ENCODE measurements at regions not wholly inside any gene's neighbourhood (a gene's known extent, or its start where the extent isn't known, plus 50 kb on each side); places are given as distances from the start of the nearest gene placed in this dataset.
A peak's percentile ranks its signal among the peaks of the same experiment; 100 is the strongest.
"Not testable (repeated sequence)": the region's sequence is repeated elsewhere in the genome, so short reads cannot be mapped to it uniquely, and the experiment has no call there.

DNA sequence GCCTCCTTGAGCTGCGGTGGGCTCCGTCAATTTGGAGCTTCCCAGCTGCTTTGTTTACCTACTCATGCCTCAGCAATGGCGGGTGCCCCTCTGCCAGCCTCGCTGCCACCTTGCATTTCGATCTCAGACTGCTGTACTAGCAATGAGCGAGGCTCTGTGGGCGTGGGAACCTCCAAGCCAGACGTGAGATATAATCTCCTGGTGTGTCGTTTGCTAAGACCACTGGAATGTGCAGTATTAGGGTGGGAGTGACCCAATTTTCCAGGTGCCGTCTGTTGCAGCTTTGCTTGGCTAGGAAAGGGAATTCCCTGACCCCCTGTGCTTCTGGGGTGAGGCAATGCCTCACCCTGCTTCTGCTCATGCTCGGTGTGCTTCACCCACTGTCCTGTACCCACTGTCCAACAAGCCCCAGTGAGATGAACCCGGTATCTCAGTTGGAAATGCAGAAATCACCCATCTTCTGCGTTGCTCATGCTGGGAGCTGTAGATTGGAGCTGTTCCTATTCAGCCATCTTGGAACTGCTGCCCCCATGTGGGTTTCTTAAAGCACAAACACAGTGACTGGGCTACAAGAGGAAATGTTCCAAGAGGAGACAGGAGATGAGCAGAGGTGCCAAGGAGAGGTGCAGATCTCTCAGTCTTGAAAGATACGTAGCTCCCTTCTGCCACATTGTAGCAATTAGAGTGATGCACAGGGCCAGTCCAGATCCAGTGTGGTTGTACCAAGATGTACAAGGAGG lies 193.0 kb upstream of the IGFBP7 start:
- no peak for DNase-seq

DNA sequence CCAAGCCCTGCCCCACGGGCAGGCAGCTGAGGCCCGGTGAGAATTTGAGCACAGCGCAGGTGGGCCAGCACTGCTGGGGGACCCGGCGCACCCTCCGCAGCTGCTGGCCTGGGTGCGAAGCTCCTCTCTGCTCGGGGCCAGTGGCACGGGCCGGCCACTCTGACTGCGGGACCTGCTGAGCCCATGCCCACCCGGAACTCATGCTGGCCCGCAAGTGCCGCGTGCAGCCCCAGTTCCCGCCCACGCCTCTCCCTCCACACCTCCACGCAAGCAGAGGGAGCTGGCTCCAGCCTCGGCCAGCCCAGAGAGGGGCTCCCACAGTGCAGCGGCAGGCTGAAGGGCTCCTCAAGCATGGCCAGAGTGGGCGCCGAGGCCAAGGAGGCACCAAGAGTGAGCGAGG lies 190.1 kb upstream of the IGFBP7 start:
- DNase-seq = not testable (repeated sequence)

DNA sequence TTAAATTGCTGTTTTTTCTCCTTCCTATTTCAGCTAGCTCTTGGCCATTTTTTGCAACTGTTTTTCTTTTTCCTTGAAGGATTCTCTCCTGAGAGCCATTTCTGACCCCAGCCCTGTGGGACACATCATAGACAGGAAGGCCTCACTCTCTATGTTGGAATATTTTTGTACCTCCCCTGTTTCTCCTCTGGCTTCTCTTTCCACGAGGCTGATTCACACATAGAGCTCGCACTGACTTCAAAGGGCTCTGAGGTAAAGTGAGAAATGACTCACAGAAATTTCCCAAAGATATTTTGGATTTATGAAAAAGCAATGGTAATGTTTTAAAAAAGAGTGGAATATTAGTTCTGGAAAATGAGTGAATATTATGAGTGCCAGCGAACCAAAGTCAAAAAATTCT lies 181.7 kb upstream of the IGFBP7 start:
- DNase-seq = no peak

DNA sequence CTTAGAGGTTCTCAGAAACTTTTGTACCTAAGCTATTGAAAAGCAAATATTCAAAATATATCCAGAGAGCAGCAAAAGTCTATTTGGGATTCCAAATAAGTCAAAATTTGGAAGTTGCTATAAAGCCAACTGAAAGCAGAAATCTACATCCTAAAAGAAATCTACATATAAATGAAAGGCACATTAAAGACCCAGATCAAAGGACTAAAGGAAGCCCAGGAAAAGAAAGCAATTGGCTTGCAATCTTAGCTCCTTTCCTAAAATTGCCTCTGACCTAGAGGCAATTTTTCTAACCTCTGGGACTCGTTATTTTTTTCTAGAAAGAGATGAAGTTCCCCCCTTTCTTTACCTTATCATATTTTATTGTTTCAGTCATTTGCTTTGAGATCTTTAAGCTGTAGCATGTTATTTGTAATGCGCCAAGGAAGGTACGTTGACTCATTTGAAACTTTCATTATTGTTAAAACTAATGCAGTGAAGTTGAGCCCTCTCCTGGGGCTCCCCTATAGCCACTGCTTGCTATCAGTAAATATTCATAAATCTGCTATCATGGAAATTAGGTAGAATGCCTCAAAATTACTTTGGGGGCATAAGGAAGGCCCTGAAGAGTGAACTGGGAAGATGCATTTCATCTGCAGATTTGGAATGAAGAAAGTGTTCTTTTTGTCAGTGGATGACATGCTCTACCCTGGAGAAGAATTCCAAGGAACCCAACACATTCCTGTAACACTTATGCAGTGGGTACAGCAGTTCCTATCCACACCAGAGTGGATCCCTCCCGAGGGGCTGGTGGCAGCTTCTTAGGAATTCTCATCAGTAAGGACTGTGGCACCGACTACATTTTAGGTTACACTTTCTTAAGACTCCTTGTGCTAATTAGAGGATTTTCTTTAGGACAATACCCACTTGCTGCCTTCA lies 177.8 kb upstream of the IGFBP7 start:
- no peak for DNase-seq

DNA sequence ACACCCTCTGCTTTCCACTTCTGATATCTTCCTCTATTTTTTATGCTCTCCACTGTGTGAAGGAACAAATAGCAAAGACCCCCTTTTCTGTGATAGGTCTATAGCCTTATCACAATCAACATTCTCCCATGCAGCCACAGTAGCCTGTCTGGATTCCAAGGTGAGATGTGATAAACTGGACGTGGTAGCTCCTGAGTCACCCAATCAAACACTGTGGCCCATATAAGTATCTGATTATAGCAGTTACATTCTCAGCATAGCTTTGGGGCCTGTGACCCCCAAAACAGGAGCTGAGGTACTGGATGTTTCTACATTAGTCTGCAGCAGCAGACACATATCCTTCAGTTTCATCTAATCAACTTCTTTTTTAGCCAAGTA lies 172.7 kb upstream of the IGFBP7 start:
- no peak for DNase-seq

DNA sequence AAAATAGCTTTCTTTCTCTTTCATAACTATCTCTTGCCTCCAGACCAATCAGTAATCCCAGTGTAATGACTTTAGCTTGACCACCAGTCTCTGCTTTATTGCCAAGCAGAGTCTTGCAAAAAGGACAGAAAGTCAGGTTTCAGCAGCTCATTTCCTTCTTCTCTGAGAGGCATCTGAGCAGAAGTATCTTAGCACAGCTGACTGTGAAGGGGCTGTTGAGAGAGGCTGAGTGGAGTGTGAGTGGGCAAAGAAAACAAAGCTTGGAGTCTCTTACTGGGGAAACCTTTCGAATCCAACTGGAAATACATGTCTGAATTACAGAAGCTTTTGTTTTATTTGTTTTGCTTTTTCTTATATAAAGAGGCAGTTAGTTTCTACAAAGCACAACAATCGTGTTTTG lies 170.3 kb upstream of the IGFBP7 start:
- no peak for DNase-seq

DNA sequence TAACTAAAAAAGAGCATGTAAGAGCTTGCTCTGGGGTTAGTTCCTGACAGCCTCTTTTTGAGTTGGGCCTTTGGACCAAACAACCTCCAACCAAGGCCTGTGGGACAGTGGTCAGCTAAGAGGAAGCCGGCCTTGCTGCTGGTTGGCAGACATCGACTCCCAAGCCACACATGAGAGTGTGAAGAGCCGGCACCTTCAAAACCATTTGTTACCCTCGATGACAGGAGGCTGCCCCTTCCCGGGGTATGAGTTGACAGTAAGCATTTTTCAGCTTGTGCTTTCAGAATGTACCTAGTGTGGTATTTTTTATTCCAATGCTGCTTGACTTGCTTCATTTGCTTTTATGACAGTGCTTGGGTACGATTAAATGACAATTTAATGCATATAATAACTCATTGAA lies 168.6 kb upstream of the IGFBP7 start:
- no peak for DNase-seq

DNA sequence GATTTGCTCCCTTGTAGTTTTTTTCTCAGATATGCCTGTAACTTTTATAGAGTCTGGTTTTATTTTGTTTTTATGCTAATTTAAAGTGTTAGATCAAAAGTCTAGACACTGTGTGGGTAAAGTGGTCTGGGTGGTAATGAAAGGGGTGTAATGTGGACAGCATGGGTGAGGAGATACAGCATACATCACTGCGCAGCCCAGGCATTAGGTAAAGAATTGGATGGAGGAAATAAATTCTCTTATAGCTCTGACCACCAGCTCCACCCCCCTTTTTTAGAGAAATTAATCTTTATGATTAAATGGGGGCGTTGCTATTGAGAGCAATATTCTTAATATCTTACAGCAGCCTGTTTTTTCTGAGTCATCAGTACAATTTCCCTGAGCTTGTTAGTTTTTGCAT lies 163.9 kb upstream of the IGFBP7 start:
- no peak for DNase-seq

GRCh38 chr4:57270346-57270745 lies 160.2 kb upstream of the IGFBP7 start:
- DNase-seq = no peak

GRCh38 chr4:57265831-57266582 lies 155.8 kb upstream of the IGFBP7 start:
- no peak for DNase-seq

DNA sequence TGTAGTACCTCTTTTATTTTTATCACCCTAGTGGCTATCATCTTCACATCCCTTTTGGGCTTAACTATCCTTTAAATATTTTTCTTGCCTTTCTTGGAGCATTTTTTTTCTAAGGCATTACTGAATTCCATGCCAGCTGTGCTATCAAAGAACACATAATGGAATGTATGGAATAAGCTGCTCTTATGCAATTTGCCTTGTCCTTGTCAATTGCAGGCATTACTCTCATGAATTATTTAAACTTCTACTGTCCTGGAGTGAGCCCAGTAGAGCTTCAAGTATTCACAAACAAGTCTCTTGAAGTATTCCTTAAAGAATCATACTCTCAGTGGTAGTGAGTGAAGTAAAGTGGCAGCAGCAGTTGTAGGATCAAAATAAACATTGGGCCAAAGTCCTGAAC lies 144.6 kb upstream of the IGFBP7 start:
- no peak for DNase-seq

DNA sequence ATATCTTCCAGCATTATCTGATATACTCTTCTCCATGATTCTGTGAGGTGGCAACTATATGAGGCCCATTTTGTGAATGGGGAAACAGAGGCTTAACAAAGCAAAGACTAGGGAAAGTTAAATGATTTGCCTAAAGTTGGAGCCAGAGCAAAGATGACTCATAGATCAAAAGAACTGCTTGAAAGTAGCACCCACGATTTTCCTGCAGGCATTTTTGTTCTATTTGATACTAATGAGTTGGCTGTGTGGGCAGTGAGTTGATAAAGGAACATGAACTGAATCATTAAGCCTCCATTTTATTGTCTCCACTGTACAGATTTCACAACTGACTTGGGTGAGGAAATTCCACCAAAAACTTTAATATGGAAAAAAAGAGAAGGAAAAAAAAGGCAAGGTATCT lies 138.9 kb upstream of the IGFBP7 start:
- no peak for DNase-seq

DNA sequence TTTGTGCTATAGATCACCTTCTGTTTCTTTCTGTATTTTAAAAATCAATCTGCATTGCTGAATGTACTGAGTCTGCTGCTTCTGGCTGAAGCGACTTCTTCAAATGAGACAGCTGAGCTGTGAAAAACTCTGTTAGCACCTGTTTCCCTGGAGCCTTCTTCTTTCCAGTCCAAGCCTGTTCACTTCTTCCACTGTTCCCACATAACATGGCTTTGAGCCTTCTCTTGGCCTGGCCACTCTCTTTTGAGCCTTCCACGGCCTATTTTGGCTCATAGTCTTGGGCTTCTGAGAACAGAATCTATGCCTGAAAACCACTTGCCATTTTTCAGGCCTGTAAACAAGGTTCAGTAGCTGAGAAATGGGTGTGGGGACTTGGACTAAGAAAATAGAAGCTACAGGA lies 132.9 kb upstream of the IGFBP7 start:
- DNase-seq = no peak

GRCh38 chr4:57234252-57234775 lies 124.1 kb upstream of the IGFBP7 start:
- no peak for DNase-seq

- DNase-seq = peak; percentile 2
Measured at GRCh38 chr4:57233386-57233785, 123.2 kb upstream of the IGFBP7 start.

DNA sequence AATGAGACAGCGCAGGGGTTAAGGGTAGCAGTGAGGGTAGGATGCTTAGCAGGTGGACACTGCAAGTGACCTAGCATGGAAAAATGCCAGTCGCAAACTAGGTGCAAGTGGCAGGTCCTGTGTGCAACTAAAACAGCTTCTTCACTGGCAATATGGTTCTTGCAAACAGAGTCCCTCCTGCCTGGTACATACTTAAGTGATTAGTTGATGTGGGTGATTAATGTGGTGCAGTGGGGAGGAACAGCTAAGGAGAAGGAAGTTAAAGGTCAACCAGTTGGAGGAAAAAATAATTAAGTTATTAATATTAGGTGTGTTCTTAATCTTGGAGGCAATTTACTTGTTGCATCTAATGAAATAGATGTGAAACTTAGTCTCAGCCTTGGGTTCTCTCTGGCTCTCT lies 121.6 kb upstream of the IGFBP7 start:
- DNase-seq = no peak

- no peak for DNase-seq
Measured at GRCh38 chr4:57220734-57221133, 110.5 kb upstream of the IGFBP7 start.

- DNase-seq = no peak
Measured at GRCh38 chr4:57220172-57220571, 110.0 kb upstream of the IGFBP7 start.

DNA sequence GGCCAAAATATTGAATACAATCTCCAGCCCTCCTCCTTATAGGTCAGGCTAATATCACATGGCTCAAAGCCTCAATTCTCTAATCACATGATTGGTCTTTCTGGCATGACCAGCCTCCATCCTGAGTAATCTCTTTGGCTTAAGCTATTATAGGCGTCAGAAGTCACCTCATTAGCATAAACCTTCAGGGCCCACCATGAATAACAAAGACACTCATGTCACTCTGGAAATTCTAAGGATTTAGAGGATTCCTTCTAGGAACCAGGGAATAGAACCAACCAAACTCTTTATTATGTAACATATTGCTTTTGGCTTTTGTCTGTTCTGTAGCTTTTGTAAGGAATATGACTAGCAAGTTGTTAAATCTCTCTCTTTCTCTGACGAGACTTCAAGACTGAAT lies 109.2 kb upstream of the IGFBP7 start:
- DNase-seq = no peak

DNA sequence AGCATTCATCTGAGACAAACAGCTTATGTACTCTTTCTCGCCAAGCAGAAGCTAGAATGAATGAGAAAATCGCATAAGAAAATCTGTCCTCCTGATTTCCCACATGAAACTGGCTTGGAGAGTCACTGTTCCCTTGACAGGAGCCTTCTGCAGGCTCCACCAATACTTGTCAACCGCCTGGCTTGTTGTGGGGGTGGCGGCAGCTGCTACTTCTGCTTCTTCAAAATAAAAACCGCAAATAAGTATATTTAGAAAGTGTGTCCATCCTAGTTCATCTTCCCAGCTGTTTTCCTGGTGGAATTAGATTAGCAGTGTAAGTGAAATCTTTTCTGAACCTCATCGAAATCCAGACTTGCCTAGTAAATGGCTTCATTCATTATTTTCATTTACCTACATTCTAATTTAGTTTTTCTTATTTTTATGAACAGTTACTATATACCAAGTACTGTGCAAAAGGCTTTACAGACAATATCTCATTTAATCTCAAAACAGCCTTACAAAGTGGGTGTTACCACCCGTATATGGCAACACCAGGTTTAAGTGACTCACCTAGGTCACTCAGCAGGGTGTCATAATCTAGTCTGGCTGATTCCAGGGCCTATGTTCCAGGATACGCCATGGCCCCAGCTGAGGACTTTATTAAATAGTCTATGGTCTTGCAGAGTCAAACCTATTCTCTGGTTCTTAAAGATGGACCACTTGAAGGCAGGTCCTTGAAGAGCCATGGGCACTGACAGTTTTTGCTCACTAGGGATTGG lies 104.6 kb upstream of the IGFBP7 start:
- DNase-seq = no peak

- DNase-seq = no peak
Measured at GRCh38 chr4:57211131-57211530, 100.9 kb upstream of the IGFBP7 start.

GRCh38 chr4:57206172-57206571 lies 96.0 kb upstream of the IGFBP7 start:
- no peak for DNase-seq

DNA sequence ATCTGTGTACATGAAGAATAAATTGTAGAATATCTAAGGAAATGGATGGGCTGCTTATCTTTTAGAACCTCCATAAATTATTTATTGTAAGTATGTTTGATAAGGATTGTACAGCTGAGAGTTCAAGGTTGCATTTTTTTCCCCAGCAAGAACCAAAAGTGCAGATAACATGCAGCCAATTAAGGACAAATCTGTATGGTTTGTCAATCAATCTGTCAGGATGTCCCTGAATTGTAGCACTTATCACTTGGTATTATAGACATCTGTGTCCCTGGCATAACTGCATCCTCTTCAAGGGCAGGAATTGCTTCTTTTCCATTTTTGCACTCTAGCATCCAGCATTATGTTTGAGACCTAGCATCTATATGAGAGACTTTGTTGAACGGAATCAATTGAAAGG lies 95.4 kb upstream of the IGFBP7 start:
- no peak for DNase-seq
